ENCODE measurements at regions not wholly inside any gene's neighbourhood (a gene's known extent, or its start where the extent isn't known, plus 50 kb on each side); places are given as distances from the start of the nearest gene placed in this dataset.

- no peak for TF ChIP-seq ZBTB33 (IDR thresholded peaks at IDR 0.05)
Measured at GRCh38 chrX:28491322-28491721, 95.9 kb upstream of the IL1RAPL1 start (continued).

- H3K9me3 ChIP-seq (replicated peaks; ENCODE audit: control insufficient read depth, insufficient read depth, low read length) = no peaks in the 10 kb centered on the region
- in situ Hi-C loops (cut with MboI) = no loop called here
- ATAC-seq (no peak), FAIRE-seq (no peak), DNase-seq (ENCODE audit: low read depth, low spot score) (no peak)
- H3K79me2 ChIP-seq (ENCODE audit: control insufficient read depth, insufficient read depth, low read length) = no peaks in the 10 kb centered on the region
- intact Hi-C loops (cut with micrococcal nuclease; ENCODE audit: unreplicated experiment) = no loop called here
- no peaks in the 10 kb centered on the region for H3K4me1 ChIP-seq (ENCODE audit: control insufficient read depth, insufficient read depth, low read length)
- no peak overlapping the region for H3K4me3 ChIP-seq
- ChIA-PET POLR2A (no interaction called here), SMC1A (ENCODE audit: uncharacterized antibody, unreplicated experiment) (no interaction called here), RAD21 (ENCODE audit: unreplicated experiment) (no interaction called here), CTCF (no interaction called here)
- H3K9ac ChIP-seq (ENCODE audit: control insufficient read depth, insufficient read depth, low read length) = no peak overlapping the region
- BruUV-seq (replicated peaks) = no TSS peak
- no peak overlapping the region for H3K4me2 ChIP-seq (ENCODE audit: control insufficient read depth, insufficient read depth)
- TF ChIP-seq RCOR1 (conservative IDR thresholded peaks at IDR 0.05; ENCODE audit: low read depth, low read length) (no peak), MTA2 (IDR thresholded peaks at IDR 0.05; ENCODE audit: low read depth) (no peak), MEF2A (IDR thresholded peaks at IDR 0.05; ENCODE audit: insufficient read depth, low read depth, low read length) (no peak), ZZZ3 (IDR thresholded peaks at IDR 0.05; ENCODE audit: control insufficient read depth, insufficient read length, low read depth) (no peak), ATF3 (IDR thresholded peaks at IDR 0.05; ENCODE audit: borderline replicate concordance, extremely low read depth, low read depth, low read length) (no peak), IRF4 (IDR thresholded peaks at IDR 0.05; ENCODE audit: low read depth, low read length) (no peak), ZNF217 (IDR thresholded peaks at IDR 0.05) (no peak), FOXM1 (IDR thresholded peaks at IDR 0.05; ENCODE audit: low read depth, low read length) (no peak), YY1 (IDR thresholded peaks at IDR 0.05; ENCODE audit: low read depth, low read length) (no peak), KLF5 (IDR thresholded peaks at IDR 0.05; ENCODE audit: partially characterized antibody) (no peak), CBX3 (IDR thresholded peaks at IDR 0.05; ENCODE audit: borderline replicate concordance, low read depth) (no peak), ZNF274 (IDR thresholded peaks at IDR 0.05; ENCODE audit: insufficient read depth, insufficient read length) (no peak), ZBTB11 (CRISPR knock-in tag; IDR thresholded peaks at IDR 0.05) (no peak), CEBPB (IDR thresholded peaks at IDR 0.05; ENCODE audit: borderline replicate concordance in 1 of 2, low read depth in 2 of 2, low read length in 2 of 2) (no peak), MXI1 (IDR thresholded peaks at IDR 0.05; ENCODE audit: low read depth, low read length) (no peak), ZNF384 (IDR thresholded peaks at IDR 0.05; ENCODE audit: borderline replicate concordance, low read depth, low read length) (no peak), GABPA (IDR thresholded peaks at IDR 0.05; ENCODE audit: low read depth) (no peak), PBX3 (IDR thresholded peaks at IDR 0.05; ENCODE audit: insufficient replicate concordance, low read depth, low read length) (no peak)
- no peaks in the 10 kb centered on the region for H3K36me3 ChIP-seq (ENCODE audit: control insufficient read depth in 2 of 2, insufficient read depth in 2 of 2, low read length in 1 of 2)
- WGBS (ENCODE audit: insufficient coverage, insufficient replicate concordance, low lambda C conversion rate, missing lambda C conversion rate) = 7% methylated on average over 6 of the region's 6 CpGs
- no peaks in the 10 kb centered on the region for H3K27me3 ChIP-seq (replicated peaks in 1 of 2; ENCODE audit: control insufficient read depth in 2 of 2, insufficient read depth in 2 of 2, low read length in 1 of 2)
- no peak overlapping the region for H3K27ac ChIP-seq (ENCODE audit: control insufficient read depth, insufficient read depth)
- no peaks in the 10 kb centered on the region for H4K20me1 ChIP-seq (ENCODE audit: control insufficient read depth, insufficient read depth)
- H2AFZ ChIP-seq (ENCODE audit: control insufficient read depth, low read depth, low read length) = no peak overlapping the region
Measured at GRCh38 chrX:28491941-28492340, 95.3 kb upstream of the IL1RAPL1 start.

Measured in GM12878 (cell line).